Spleen (tissue), 11 donors: ENCODE measurements at regions not wholly inside any gene's neighbourhood (a gene's known extent, or its start where the extent isn't known, plus 50 kb on each side); places are given as distances from the start of the nearest gene placed in this dataset.
A peak's percentile ranks its signal among the peaks of the same experiment; 100 is the strongest.

Source experiments
- DNase-seq: peaks from one replicate; pipeline ENCODE4 v3.0.0-alpha.2; 2020
- H3K27ac ChIP-seq, 8 donors: fragments of 200-600 bp; sonication (generic) in 7 of 8; 1 replicate in 4 of 8; 2 replicates in 4 of 8; pipeline versions ENCODE4 v1.5.0 to v1.8.0; 2016 to 2021; ENCODE audit warnings: inconsistent platforms in 4 of 8, mild to moderate bottlenecking in 4 of 8, moderate library complexity in 1 of 8
- H3K27me3 ChIP-seq, 7 donors: fragments of 200-600 bp; sonication (generic) in 6 of 7; replicated peaks in 1 of 7; 1 replicate in 4 of 7; 2 replicates in 3 of 7; pipeline versions ENCODE4 v1.5.0 to v1.8.0; 2016 to 2021; ENCODE audit warnings: inconsistent platforms in 3 of 7, mild to moderate bottlenecking in 1 of 7
- H3K36me3 ChIP-seq, 6 donors: fragments of 200-600 bp; sonication (generic) in 5 of 6; 1 replicate in 4 of 6; 2 replicates in 2 of 6; pipeline versions ENCODE4 v1.5.0 to v1.8.0; 2016 to 2021; ENCODE audit warnings: inconsistent platforms in 2 of 6
- H3K4me1 ChIP-seq, 6 donors: fragments of 200-600 bp; sonication (generic) in 5 of 6; 1 replicate in 3 of 6; 2 replicates in 3 of 6; pipeline versions ENCODE4 v1.5.0 to v1.8.0; 2016 to 2021; ENCODE audit warnings: inconsistent platforms in 3 of 6
- H3K4me3 ChIP-seq, 8 donors: fragments of 200-600 bp; sonication (generic) in 7 of 8; 1 replicate in 4 of 8; 2 replicates in 4 of 8; pipeline versions ENCODE4 v1.5.0 to v1.8.0; 2016 to 2021; ENCODE audit warnings: inconsistent platforms in 4 of 8, mild to moderate bottlenecking in 4 of 8, moderate library complexity in 2 of 8
- H3K9me3 ChIP-seq, 8 donors: fragments of 200-600 bp; sonication (generic) in 7 of 8; 1 replicate in 4 of 8; 2 replicates in 4 of 8; pipeline versions ENCODE4 v1.5.0 to v1.8.0; 2016 to 2021; ENCODE audit warnings: inconsistent platforms in 4 of 8
- CTCF ChIP-seq, 11 experiments: fragments of 200-600 bp in 7 of 11; fragments of 450-650 bp in 4 of 11; sonication (generic) in 4 of 11; IDR thresholded peaks in 8 of 11; conservative IDR thresholded peaks in 3 of 11; 1 replicate in 7 of 11; 2 replicates in 4 of 11; pipeline versions ENCODE4 v1.4.0 to v1.8.0; 2016 to 2021; ENCODE audit warnings: antibody characterized with exemption in 11 of 11, inconsistent platforms in 4 of 11, mild to moderate bottlenecking in 1 of 11
- POLR2A ChIP-seq, 3 donors: fragments of 450-650 bp; IDR thresholded peaks; one replicate each; pipeline ENCODE4 v1.5.1; 2017; ENCODE audit warnings: antibody characterized with exemption in 3 of 3, mild to moderate bottlenecking in 1 of 3
- POLR2AphosphoS5 ChIP-seq, 3 donors: sonication (generic); formaldehyde crosslinking; IDR thresholded peaks; one replicate each; pipeline ENCODE4 v1.5.1; 2017; ENCODE audit warnings: antibody characterized with exemption in 3 of 3
- WGBS, 5 donors: extraction: QIAGEN DNeasy Blood & Tissue Kit in 3 of 5; methylation state at CpG; one replicate each; pipeline versions ENCODE4 v1.1.5 to v1.1.7; 2013 to 2018; 5-methylcytosine and 5-hydroxymethylcytosine counted together
- intact Hi-C: fragments of 100-400 bp; cut with DNase I; formaldehyde crosslinking; loops from one replicate; pipeline ENCODE4 v1.15.0; 2023; ENCODE audit warnings: low total_unique reads
- donor health status: healthy with polysubstance abuse.
- donor health status: DM: no; HTN: no; CAD: no; lungs with moderate emphysema.
- donor health status: DM: no; HTN: no; CAD: no.
- donor health status: Bipolar disorder and iron deficiency.
- donor health status: healthy.
- donor health status: DM: no; HTN: no; CAD: no.
- donor health status: DM: yes; HTN: yes; CAD: no.

GRCh38 chr15:29935296-29936004 is 113.2 kb upstream of the TJP1 start:
- H3K4me1 ChIP-seq: no peaks in the 10 kb centered on the region
- H3K9me3 ChIP-seq: no peaks in the 10 kb centered on the region
- TF ChIP-seq POLR2AphosphoS5 (IDR thresholded peaks at IDR 0.05): no peak
- no peak for TF ChIP-seq POLR2A (IDR thresholded peaks at IDR 0.05)
- TF ChIP-seq CTCF (IDR thresholded peaks at IDR 0.05 in 8 of 11, conservative IDR thresholded peaks at IDR 0.05 in 3 of 11): no peak
- no peaks in the 10 kb centered on the region for H3K36me3 ChIP-seq
- no peak overlapping the region for H3K4me3 ChIP-seq
- WGBS, 5 donors: 78 to 85% (median 81%) methylated on average over 3 of the region's 3 CpGs
- DNase-seq: no peak
- no peaks in the 10 kb centered on the region for H3K27me3 ChIP-seq
- intact Hi-C loops: no loop called here
- H3K27ac ChIP-seq: no peak overlapping the region

GRCh38 chr15:29934251-29934650 is 112.0 kb upstream of the TJP1 start:
- no peaks in the 10 kb centered on the region for H3K27me3 ChIP-seq
- H3K4me1 ChIP-seq: no peaks in the 10 kb centered on the region
- no peak overlapping the region for H3K27ac ChIP-seq
- H3K9me3 ChIP-seq: no peaks in the 10 kb centered on the region
- TF ChIP-seq POLR2A (IDR thresholded peaks at IDR 0.05): no peak
- TF ChIP-seq CTCF (IDR thresholded peaks at IDR 0.05 in 8 of 11, conservative IDR thresholded peaks at IDR 0.05 in 3 of 11): no peak
- TF ChIP-seq POLR2AphosphoS5 (IDR thresholded peaks at IDR 0.05): no peak
- WGBS, 5 donors: 78 to 86% (median 83%) methylated on average over 2 of the region's 2 CpGs
- H3K4me3 ChIP-seq: no peak overlapping the region
- intact Hi-C loops: no loop called here
- no peaks in the 10 kb centered on the region for H3K36me3 ChIP-seq
- DNase-seq: no peak

- Histone ChIP-seq H3K36me3 (no peaks in the 10 kb centered on the region), H3K9me3 (no peaks in the 10 kb centered on the region), H3K27me3 (no peaks in the 10 kb centered on the region), H3K27ac (no peak overlapping the region), H3K4me3 (no peak overlapping the region), H3K4me1 (no peaks in the 10 kb centered on the region)
- TF ChIP-seq CTCF (IDR thresholded peaks at IDR 0.05 in 8 of 11, conservative IDR thresholded peaks at IDR 0.05 in 3 of 11): no peak
- TF ChIP-seq POLR2AphosphoS5 (IDR thresholded peaks at IDR 0.05): no peak
- no peak for TF ChIP-seq POLR2A (IDR thresholded peaks at IDR 0.05)
- DNase-seq: no peak
- WGBS, 5 donors: 52 to 82% (median 72%) methylated on average over 3 of the region's 3 CpGs
- intact Hi-C loops: no loop called here
Observed at GRCh38 chr15:29933042-29933803, 111.0 kb upstream of the TJP1 start.

GRCh38 chr15:29926083-29926388 is 103.8 kb upstream of the TJP1 start:
- WGBS, 5 donors: 78 to 93% (median 87%) methylated on average over 2 of the region's 2 CpGs
- Histone ChIP-seq H3K27me3 (peaks cover 0 to 24% (median 0%) of the 10 kb centered on the region in 7 donors), H3K36me3 (no peaks in the 10 kb centered on the region), H3K9me3 (no peaks in the 10 kb centered on the region), H3K4me1 (peaks cover 0 to 14% (median 0%) of the 10 kb centered on the region in 6 donors), H3K27ac (no peak overlapping the region), H3K4me3 (no peak overlapping the region)
- no peak for DNase-seq
- intact Hi-C loops: loop anchor here (5.0 kb wide), 1 partner anchor 179 kb away; no protein-coding TSS in a partner anchor
- TF ChIP-seq POLR2AphosphoS5 (IDR thresholded peaks at IDR 0.05) (no peak), CTCF (IDR thresholded peaks at IDR 0.05 in 8 of 11, conservative IDR thresholded peaks at IDR 0.05 in 3 of 11) (peak in 1 of 11 experiments; percentile 1)
